Skin of body (tissue), 1 donor: ENCODE measurements at regions not wholly inside any gene's neighbourhood (a gene's known extent, or its start where the extent isn't known, plus 50 kb on each side); places are given as distances from the start of the nearest gene placed in this dataset.

Experiments
- DNase-seq: peaks from one replicate; lab custom pipeline; 2025; lab: John Stamatoyannopoulos, UW

- no peak for DNase-seq
Observed at GRCh38 chr2:88832992-88833389, 141.5 kb downstream of the RPIA start.

- no peak for DNase-seq
Observed at GRCh38 chr2:88834376-88834775, 142.9 kb downstream of the RPIA start.

GRCh38 chr2:88834866-88835265 is 143.4 kb downstream of the RPIA start:
- DNase-seq: no peak

GRCh38 chr2:88835726-88836125 is 144.3 kb downstream of the RPIA start:
- DNase-seq: no peak

GRCh38 chr2:88836351-88836750 is 144.9 kb downstream of the RPIA start:
- DNase-seq: no peak

- DNase-seq: no peak
Observed at GRCh38 chr2:88837511-88838160, 146.2 kb downstream of the RPIA start.

GRCh38 chr2:88838165-88838635 is 146.7 kb downstream of the RPIA start:
- DNase-seq: no peak

- no peak for DNase-seq
Observed at GRCh38 chr2:88841224-88841929, 149.9 kb downstream of the RPIA start.

- no peak for DNase-seq
Observed at GRCh38 chr2:88842656-88843460, 151.4 kb downstream of the RPIA start.

GRCh38 chr2:88843651-88844050 is 152.2 kb downstream of the RPIA start:
- DNase-seq: no peak

- DNase-seq: no peak
Observed at GRCh38 chr2:88844960-88845359, 153.5 kb downstream of the RPIA start.

- no peak for DNase-seq
Observed at GRCh38 chr2:88845772-88846661, 154.5 kb downstream of the RPIA start.

GRCh38 chr2:88852753-88853402 is 161.4 kb downstream of the RPIA start:
- no peak for DNase-seq

GRCh38 chr2:88853403-88853790 is 161.9 kb downstream of the RPIA start:
- DNase-seq: no peak

GRCh38 chr2:88854528-88854927 is 163.1 kb downstream of the RPIA start:
- DNase-seq: no peak

GRCh38 chr2:88855620-88856408 is 164.3 kb downstream of the RPIA start:
- DNase-seq: no peak

GRCh38 chr2:88856409-88857135 is 165.1 kb downstream of the RPIA start:
- no peak for DNase-seq

GRCh38 chr2:88857274-88857741 is 165.8 kb downstream of the RPIA start:
- no peak for DNase-seq

- peak; percentile 26 for DNase-seq
Observed at GRCh38 chr2:88857951-88858411, 166.5 kb downstream of the RPIA start.
